ENCODE measurements at regions not wholly inside any gene's neighbourhood (a gene's known extent, or its start where the extent isn't known, plus 50 kb on each side); places are given as distances from the start of the nearest gene placed in this dataset.

DNA sequence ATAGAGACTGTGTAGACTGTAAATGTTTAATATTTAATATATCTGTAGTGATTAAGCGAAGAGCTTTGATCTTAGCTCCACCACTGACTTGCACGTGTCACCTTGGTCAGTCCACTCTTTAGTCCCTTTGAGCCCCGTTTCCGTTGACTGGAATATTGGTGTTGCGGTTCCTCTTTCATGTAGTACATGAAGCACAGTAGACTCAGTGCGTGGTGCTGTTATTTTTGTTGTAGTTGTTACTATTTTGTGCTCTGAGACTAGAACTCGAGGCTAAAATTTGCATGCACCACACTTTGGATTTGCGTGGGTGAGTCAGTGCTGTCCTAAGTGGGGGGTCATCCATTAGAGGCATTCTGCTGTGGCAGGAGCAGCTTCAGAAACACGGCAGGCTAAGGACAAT, 291.4 kb downstream of the QKI start:
- no peak overlapping the region for H3K4me2 ChIP-seq (ENCODE audit: low read length, poor library complexity, severe bottlenecking)
- no peak overlapping the region for H2BK12ac ChIP-seq (ENCODE audit: low read length in 2 of 2)
- no peak overlapping the region for H2BK15ac ChIP-seq (ENCODE audit: low read depth, poor library complexity, severe bottlenecking)
- no peak overlapping the region for H3K27ac ChIP-seq (ENCODE audit: low read length, poor library complexity, severe bottlenecking)
- H4K8ac ChIP-seq (ENCODE audit: low read length) = no peak overlapping the region
- H2AK5ac ChIP-seq (ENCODE audit: low read length, severe bottlenecking) = no peak overlapping the region
- no peak overlapping the region for H2BK120ac ChIP-seq (ENCODE audit: low read depth, low read length)
- 88% methylated on average over 9 of the region's 9 CpGs for WGBS
- DNase-seq = no peak
- H3K36me3 ChIP-seq (ENCODE audit: control insufficient read depth in 1 of 2, insufficient read depth in 2 of 2, low read depth in 1 of 2, low read length in 2 of 2) = no peaks in the 10 kb centered on the region
- no peak overlapping the region for H4K91ac ChIP-seq (ENCODE audit: low read length)
- H3K79me1 ChIP-seq (replicated peaks; ENCODE audit: low read length, poor library complexity, severe bottlenecking) = no peaks in the 10 kb centered on the region
- no peak overlapping the region for H3K14ac ChIP-seq (ENCODE audit: low read length in 2 of 2)
- no peak overlapping the region for H3K4me3 ChIP-seq (ENCODE audit: insufficient read depth in 1 of 2, low read depth in 1 of 2, low read length in 2 of 2)
- no peak overlapping the region for H2AFZ ChIP-seq (ENCODE audit: low read depth, low read length)
- H2BK5ac ChIP-seq (ENCODE audit: low read depth, low read length, poor library complexity, severe bottlenecking) = no peak overlapping the region
- no peak overlapping the region for H3K9ac ChIP-seq (ENCODE audit: low read length)
- no peaks in the 10 kb centered on the region for H3K27me3 ChIP-seq (ENCODE audit: control insufficient read depth in 1 of 2, insufficient read depth in 1 of 2, low read length in 2 of 2)
- H3K23ac ChIP-seq (ENCODE audit: low read length in 2 of 2) = no peak overlapping the region
- no peaks in the 10 kb centered on the region for H3K4me1 ChIP-seq (ENCODE audit: control insufficient read depth, insufficient read depth, low read depth, low read length)
- no peak overlapping the region for H3K4ac ChIP-seq (ENCODE audit: low read depth in 1 of 2, low read length in 2 of 2)
- H3K18ac ChIP-seq (ENCODE audit: low read depth in 1 of 2, low read length in 2 of 2) = no peak overlapping the region
- no peaks in the 10 kb centered on the region for H3K9me3 ChIP-seq (ENCODE audit: control insufficient read depth, low read length)

DNA sequence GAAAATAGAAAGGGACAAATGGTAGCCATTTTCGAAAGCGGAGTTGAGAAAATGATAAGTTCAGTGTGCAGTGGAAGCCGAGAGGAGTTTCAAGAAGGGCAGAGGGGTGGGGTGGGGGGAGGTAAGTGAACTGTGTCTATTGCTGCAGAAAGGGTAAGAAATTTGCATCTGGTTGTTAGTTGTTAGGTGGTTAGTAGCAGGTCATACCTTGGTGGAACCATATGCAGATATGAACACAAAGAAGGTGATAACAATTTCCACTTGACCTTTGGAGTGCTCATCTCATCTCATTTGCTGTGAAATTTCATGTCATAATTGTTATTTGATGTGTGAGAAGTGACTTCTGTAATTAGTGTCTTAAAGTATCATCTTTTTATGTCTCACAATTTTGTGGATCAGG, 288.2 kb downstream of the QKI start:
- H3K36me3 ChIP-seq (ENCODE audit: control insufficient read depth in 1 of 2, insufficient read depth in 2 of 2, low read depth in 1 of 2, low read length in 2 of 2) = no peaks in the 10 kb centered on the region
- WGBS = 91% methylated on average over 3 of the region's 3 CpGs
- no peak overlapping the region for H3K18ac ChIP-seq (ENCODE audit: low read depth in 1 of 2, low read length in 2 of 2)
- no peak overlapping the region for H2AFZ ChIP-seq (ENCODE audit: low read depth, low read length)
- H3K9me3 ChIP-seq (ENCODE audit: control insufficient read depth, low read length) = no peaks in the 10 kb centered on the region
- H2BK120ac ChIP-seq (ENCODE audit: low read depth, low read length) = no peak overlapping the region
- H3K23ac ChIP-seq (ENCODE audit: low read length in 2 of 2) = no peak overlapping the region
- H3K9ac ChIP-seq (ENCODE audit: low read length) = no peak overlapping the region
- H3K4ac ChIP-seq (ENCODE audit: low read depth in 1 of 2, low read length in 2 of 2) = no peak overlapping the region
- no peak overlapping the region for H3K27ac ChIP-seq (ENCODE audit: low read length, poor library complexity, severe bottlenecking)
- H3K79me1 ChIP-seq (replicated peaks; ENCODE audit: low read length, poor library complexity, severe bottlenecking) = no peaks in the 10 kb centered on the region
- no peak overlapping the region for H3K14ac ChIP-seq (ENCODE audit: low read length in 2 of 2)
- H2BK5ac ChIP-seq (ENCODE audit: low read depth, low read length, poor library complexity, severe bottlenecking) = no peak overlapping the region
- no peak overlapping the region for H3K4me2 ChIP-seq (ENCODE audit: low read length, poor library complexity, severe bottlenecking)
- no peaks in the 10 kb centered on the region for H3K4me1 ChIP-seq (ENCODE audit: control insufficient read depth, insufficient read depth, low read depth, low read length)
- DNase-seq = no peak
- H2BK12ac ChIP-seq (ENCODE audit: low read length in 2 of 2) = no peak overlapping the region
- H2BK15ac ChIP-seq (ENCODE audit: low read depth, poor library complexity, severe bottlenecking) = no peak overlapping the region
- H2AK5ac ChIP-seq (ENCODE audit: low read length, severe bottlenecking) = no peak overlapping the region
- no peak overlapping the region for H4K91ac ChIP-seq (ENCODE audit: low read length)
- H3K27me3 ChIP-seq (ENCODE audit: control insufficient read depth in 1 of 2, insufficient read depth in 1 of 2, low read length in 2 of 2) = no peaks in the 10 kb centered on the region
- H4K8ac ChIP-seq (ENCODE audit: low read length) = no peak overlapping the region
- H3K4me3 ChIP-seq (ENCODE audit: insufficient read depth in 1 of 2, low read depth in 1 of 2, low read length in 2 of 2) = no peak overlapping the region

DNA sequence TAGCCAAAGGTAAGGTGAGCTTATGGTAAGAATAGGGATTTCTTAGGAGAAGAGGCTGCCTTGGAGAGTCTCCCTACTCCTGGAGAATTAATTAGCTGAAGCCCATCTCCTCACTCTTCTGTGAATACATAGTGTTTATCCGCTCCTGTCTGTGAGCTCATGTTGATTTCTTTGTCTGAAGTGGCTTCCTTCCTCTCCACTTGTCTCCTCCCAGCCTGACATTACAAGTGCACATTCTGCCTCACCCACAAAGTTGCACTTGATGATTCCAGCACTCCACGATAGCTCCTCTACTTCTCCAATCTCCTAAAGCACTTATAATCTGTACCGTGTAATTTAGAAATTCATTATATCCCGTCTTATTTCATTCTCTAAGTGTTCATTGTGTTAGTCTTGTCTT, 287.2 kb downstream of the QKI start:
- Histone ChIP-seq H3K14ac (ENCODE audit: low read length in 2 of 2) (no peak overlapping the region), H3K4me1 (ENCODE audit: control insufficient read depth, insufficient read depth, low read depth, low read length) (no peaks in the 10 kb centered on the region), H3K4me3 (ENCODE audit: insufficient read depth in 1 of 2, low read depth in 1 of 2, low read length in 2 of 2) (no peak overlapping the region), H3K36me3 (ENCODE audit: control insufficient read depth in 1 of 2, insufficient read depth in 2 of 2, low read depth in 1 of 2, low read length in 2 of 2) (no peaks in the 10 kb centered on the region), H2BK120ac (ENCODE audit: low read depth, low read length) (no peak overlapping the region), H2AK5ac (ENCODE audit: low read length, severe bottlenecking) (no peak overlapping the region), H2AFZ (ENCODE audit: low read depth, low read length) (no peak overlapping the region), H4K8ac (ENCODE audit: low read length) (no peak overlapping the region), H3K23ac (ENCODE audit: low read length in 2 of 2) (no peak overlapping the region), H2BK5ac (ENCODE audit: low read depth, low read length, poor library complexity, severe bottlenecking) (no peak overlapping the region), H3K9me3 (ENCODE audit: control insufficient read depth, low read length) (no peaks in the 10 kb centered on the region), H2BK12ac (ENCODE audit: low read length in 2 of 2) (no peak overlapping the region), H3K4me2 (ENCODE audit: low read length, poor library complexity, severe bottlenecking) (no peak overlapping the region), H3K9ac (ENCODE audit: low read length) (no peak overlapping the region), H4K91ac (ENCODE audit: low read length) (no peak overlapping the region), H3K27me3 (ENCODE audit: control insufficient read depth in 1 of 2, insufficient read depth in 1 of 2, low read length in 2 of 2) (no peaks in the 10 kb centered on the region), H3K18ac (ENCODE audit: low read depth in 1 of 2, low read length in 2 of 2) (no peak overlapping the region), H2BK15ac (ENCODE audit: low read depth, poor library complexity, severe bottlenecking) (no peak overlapping the region), H3K27ac (ENCODE audit: low read length, poor library complexity, severe bottlenecking) (no peak overlapping the region), H3K4ac (ENCODE audit: low read depth in 1 of 2, low read length in 2 of 2) (no peak overlapping the region), H3K79me1 (replicated peaks; ENCODE audit: low read length, poor library complexity, severe bottlenecking) (no peaks in the 10 kb centered on the region)
- DNase-seq = no peak
- WGBS = 97% methylated on average over 3 of the region's 4 CpGs

DNA sequence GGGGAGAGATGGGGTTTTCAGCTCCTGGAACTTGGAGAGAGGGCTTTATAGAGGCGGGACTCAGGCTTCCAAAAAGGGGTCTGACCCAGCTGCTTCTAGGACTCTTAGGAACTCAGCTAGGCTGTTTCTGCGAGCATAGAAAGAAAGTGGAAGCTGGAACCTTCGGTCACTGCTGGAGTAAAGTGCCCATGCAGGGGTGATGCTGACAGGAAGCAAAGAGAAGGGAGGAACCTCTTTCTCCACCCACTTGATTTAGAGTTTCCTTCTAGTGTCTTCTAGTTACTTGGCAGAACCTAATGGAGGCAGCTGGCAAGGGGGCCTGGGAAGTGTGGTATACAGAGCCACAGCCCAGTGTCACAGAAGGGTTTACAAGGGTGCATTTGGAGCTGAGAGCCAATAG, 283.6 kb downstream of the QKI start:
- Histone ChIP-seq H3K4ac (ENCODE audit: low read depth in 1 of 2, low read length in 2 of 2) (no peak overlapping the region), H3K36me3 (ENCODE audit: control insufficient read depth in 1 of 2, insufficient read depth in 2 of 2, low read depth in 1 of 2, low read length in 2 of 2) (no peaks in the 10 kb centered on the region), H3K4me1 (ENCODE audit: control insufficient read depth, insufficient read depth, low read depth, low read length) (no peaks in the 10 kb centered on the region), H4K91ac (ENCODE audit: low read length) (no peak overlapping the region), H3K9ac (ENCODE audit: low read length) (no peak overlapping the region), H3K18ac (ENCODE audit: low read depth in 1 of 2, low read length in 2 of 2) (no peak overlapping the region), H2BK5ac (ENCODE audit: low read depth, low read length, poor library complexity, severe bottlenecking) (no peak overlapping the region), H2AFZ (ENCODE audit: low read depth, low read length) (no peak overlapping the region), H3K79me1 (replicated peaks; ENCODE audit: low read length, poor library complexity, severe bottlenecking) (no peaks in the 10 kb centered on the region), H3K9me3 (ENCODE audit: control insufficient read depth, low read length) (no peaks in the 10 kb centered on the region), H4K8ac (ENCODE audit: low read length) (no peak overlapping the region), H3K4me3 (ENCODE audit: insufficient read depth in 1 of 2, low read depth in 1 of 2, low read length in 2 of 2) (no peak overlapping the region), H2AK5ac (ENCODE audit: low read length, severe bottlenecking) (no peak overlapping the region), H2BK120ac (ENCODE audit: low read depth, low read length) (no peak overlapping the region), H3K27me3 (ENCODE audit: control insufficient read depth in 1 of 2, insufficient read depth in 1 of 2, low read length in 2 of 2) (peaks cover 0 to 5% of the 10 kb centered on the region in 2 experiments), H3K27ac (ENCODE audit: low read length, poor library complexity, severe bottlenecking) (no peak overlapping the region), H2BK15ac (ENCODE audit: low read depth, poor library complexity, severe bottlenecking) (no peak overlapping the region), H3K14ac (ENCODE audit: low read length in 2 of 2) (no peak overlapping the region), H2BK12ac (ENCODE audit: low read length in 2 of 2) (no peak overlapping the region), H3K23ac (ENCODE audit: low read length in 2 of 2) (no peak overlapping the region), H3K4me2 (ENCODE audit: low read length, poor library complexity, severe bottlenecking) (no peak overlapping the region)
- WGBS = 95% methylated on average over 3 of the region's 3 CpGs
- DNase-seq = no peak
